Lower lobe of right lung (tissue), 2 donors: ENCODE measurements at regions not wholly inside any gene's neighbourhood (a gene's known extent, or its start where the extent isn't known, plus 50 kb on each side); places are given as distances from the start of the nearest gene placed in this dataset.

ENCODE experiments used
- ATAC-seq, 2 donors: fragments of 200-7000 bp; cut with Tn5 transposase; one replicate each; pipeline ENCODE4 v1.9.1; 2020 to 2022; ENCODE audit warnings: mild to moderate bottlenecking in 2 of 2, moderate library complexity in 2 of 2
- DNase-seq: peaks from one replicate; pipeline ENCODE4 v3.0.0-alpha.2; 2020
- H3K27ac ChIP-seq: fragments of 200-600 bp; one replicate; pipeline ENCODE4 v1.8.0; 2022
- H3K27me3 ChIP-seq: fragments of 200-600 bp; one replicate; pipeline ENCODE4 v1.8.0; 2022; ENCODE audit warnings: low read depth
- H3K36me3 ChIP-seq: fragments of 200-600 bp; one replicate; pipeline ENCODE4 v1.8.0; 2022; ENCODE audit warnings: mild to moderate bottlenecking
- H3K4me1 ChIP-seq: fragments of 200-600 bp; one replicate; pipeline ENCODE4 v1.8.0; 2022
- H3K4me3 ChIP-seq: fragments of 200-600 bp; one replicate; pipeline ENCODE4 v1.8.0; 2022; ENCODE audit warnings: mild to moderate bottlenecking
- H3K9me3 ChIP-seq: fragments of 200-600 bp; one replicate; pipeline ENCODE4 v1.8.0; 2022
- intact Hi-C: fragments of 100-400 bp; cut with DNase I; formaldehyde crosslinking; loops from one replicate; pipeline ENCODE4 v1.11.0; 2022
- TF ChIP-seq, protein P1 (sequence below): fragments of 200-600 bp; IDR thresholded peaks from one replicate; pipeline ENCODE4 v1.8.0; 2022; ENCODE audit warnings: antibody characterized with exemption, mild to moderate bottlenecking
- donor health status: DM: no; HTN: yes; CAD: no; lungs with severe emphysema.

GRCh38 chr7:12120632-12121031, 90.5 kb upstream of the TMEM106B start:
- DNase-seq, result no peak
- TF ChIP-seq, protein P1, sequence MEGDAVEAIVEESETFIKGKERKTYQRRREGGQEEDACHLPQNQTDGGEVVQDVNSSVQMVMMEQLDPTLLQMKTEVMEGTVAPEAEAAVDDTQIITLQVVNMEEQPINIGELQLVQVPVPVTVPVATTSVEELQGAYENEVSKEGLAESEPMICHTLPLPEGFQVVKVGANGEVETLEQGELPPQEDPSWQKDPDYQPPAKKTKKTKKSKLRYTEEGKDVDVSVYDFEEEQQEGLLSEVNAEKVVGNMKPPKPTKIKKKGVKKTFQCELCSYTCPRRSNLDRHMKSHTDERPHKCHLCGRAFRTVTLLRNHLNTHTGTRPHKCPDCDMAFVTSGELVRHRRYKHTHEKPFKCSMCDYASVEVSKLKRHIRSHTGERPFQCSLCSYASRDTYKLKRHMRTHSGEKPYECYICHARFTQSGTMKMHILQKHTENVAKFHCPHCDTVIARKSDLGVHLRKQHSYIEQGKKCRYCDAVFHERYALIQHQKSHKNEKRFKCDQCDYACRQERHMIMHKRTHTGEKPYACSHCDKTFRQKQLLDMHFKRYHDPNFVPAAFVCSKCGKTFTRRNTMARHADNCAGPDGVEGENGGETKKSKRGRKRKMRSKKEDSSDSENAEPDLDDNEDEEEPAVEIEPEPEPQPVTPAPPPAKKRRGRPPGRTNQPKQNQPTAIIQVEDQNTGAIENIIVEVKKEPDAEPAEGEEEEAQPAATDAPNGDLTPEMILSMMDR, result no peak
- Histone ChIP-seq H3K27me3 (no peaks in the 10 kb centered on the region), H3K9me3 (no peaks in the 10 kb centered on the region), H3K27ac (no peak overlapping the region), H3K4me1 (no peaks in the 10 kb centered on the region), H3K4me3 (no peak overlapping the region), H3K36me3 (no peaks in the 10 kb centered on the region)
- intact Hi-C loops, result no loop called here
- no peak for ATAC-seq

DNA sequence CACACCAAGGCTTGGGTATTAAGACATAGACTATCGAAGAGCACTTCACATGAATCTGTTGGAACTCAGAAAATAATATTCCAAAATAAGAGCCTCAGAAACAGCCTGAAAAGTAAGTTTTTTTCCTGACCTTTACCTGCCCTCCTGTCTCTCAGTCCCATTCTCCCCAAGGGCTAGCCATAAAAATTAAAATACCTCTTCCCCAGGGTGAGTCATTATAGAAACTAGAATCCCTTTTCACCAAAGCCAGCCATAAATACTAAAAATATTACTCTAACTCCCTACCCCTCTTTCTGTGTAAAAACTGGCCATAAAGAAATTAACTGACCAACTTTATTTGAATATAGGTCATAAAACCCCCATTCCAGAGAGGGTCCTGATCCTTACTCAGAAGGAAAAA, 87.9 kb upstream of the TMEM106B start:
- Histone ChIP-seq H3K36me3 (no peaks in the 10 kb centered on the region), H3K27me3 (no peaks in the 10 kb centered on the region), H3K4me1 (no peaks in the 10 kb centered on the region), H3K9me3 (no peaks in the 10 kb centered on the region), H3K4me3 (no peak overlapping the region), H3K27ac (no peak overlapping the region)
- TF ChIP-seq, protein P1, result no peak
- no peak for ATAC-seq
- intact Hi-C loops, result no loop called here
- DNase-seq, result no peak

DNA sequence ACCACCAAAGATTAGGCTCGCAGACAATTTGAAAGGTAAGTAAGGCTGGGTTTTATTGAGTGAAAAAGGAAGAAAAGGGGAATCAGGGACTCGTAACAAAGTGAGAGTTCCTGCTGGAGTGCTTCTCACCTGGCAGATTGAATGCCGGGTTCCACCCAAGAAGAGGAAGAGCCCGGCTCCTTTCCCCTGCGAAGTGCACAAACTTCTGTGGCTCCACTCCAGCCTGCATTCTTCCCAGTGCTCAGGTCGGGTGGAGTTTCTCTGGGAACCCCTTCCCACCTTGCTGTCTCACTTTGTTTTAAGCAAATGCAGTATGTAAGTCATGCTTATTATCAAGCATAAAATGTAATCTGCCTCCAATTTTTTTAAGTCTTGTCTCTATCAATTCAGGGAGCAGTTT, 87.1 kb upstream of the TMEM106B start:
- Histone ChIP-seq H3K27ac (no peak overlapping the region), H3K9me3 (no peaks in the 10 kb centered on the region), H3K4me3 (no peak overlapping the region), H3K27me3 (no peaks in the 10 kb centered on the region), H3K4me1 (no peaks in the 10 kb centered on the region), H3K36me3 (no peaks in the 10 kb centered on the region)
- no peak for ATAC-seq
- no peak for DNase-seq
- TF ChIP-seq, protein P1, result no peak
- intact Hi-C loops, result no loop called here

DNA sequence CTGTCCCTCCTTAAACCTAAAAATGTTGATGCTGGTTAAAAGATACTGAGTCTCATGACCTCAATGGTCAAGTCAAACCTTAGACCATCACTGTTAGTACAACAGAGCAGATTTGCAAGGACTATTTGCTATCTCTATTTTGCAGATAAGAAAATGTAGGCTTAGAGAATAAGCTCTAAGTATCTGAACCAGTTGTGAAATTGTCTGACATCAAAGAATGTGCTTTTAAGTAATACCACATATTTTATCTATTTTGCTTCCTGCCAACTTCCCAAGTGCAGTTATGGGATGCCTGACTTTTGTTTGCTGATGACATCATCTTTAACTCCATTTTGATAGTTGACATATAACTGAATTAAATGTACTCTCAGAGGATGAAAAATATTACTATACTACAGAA, 83.6 kb upstream of the TMEM106B start:
- intact Hi-C loops, result no loop called here
- DNase-seq, result no peak

GRCh38 chr7:12130609-12131008, 80.5 kb upstream of the TMEM106B start:
- Histone ChIP-seq H3K9me3 (no peaks in the 10 kb centered on the region), H3K4me1 (no peaks in the 10 kb centered on the region), H3K27ac (no peak overlapping the region), H3K4me3 (no peak overlapping the region), H3K27me3 (no peaks in the 10 kb centered on the region), H3K36me3 (no peaks in the 10 kb centered on the region)
- no peak for ATAC-seq
- TF ChIP-seq, protein P1, result no peak
- DNase-seq, result no peak
- intact Hi-C loops, result no loop called here

More for the DNA sequence above, 83.6 kb upstream of the TMEM106B start:
- Histone ChIP-seq H3K27me3 (no peaks in the 10 kb centered on the region), H3K36me3 (no peaks in the 10 kb centered on the region), H3K4me3 (no peak overlapping the region), H3K27ac (no peak overlapping the region), H3K9me3 (no peaks in the 10 kb centered on the region), H3K4me1 (no peaks in the 10 kb centered on the region)
- TF ChIP-seq, protein P1, result no peak
- no peak for ATAC-seq

- intact Hi-C loops, result no loop called here
- no peaks in the 10 kb centered on the region for H3K27me3 ChIP-seq
- TF ChIP-seq, protein P1, result no peak
Measured at GRCh38 chr7:12131122-12131521, 80.0 kb upstream of the TMEM106B start.

More at GRCh38 chr7:12131122-12131521, 80.0 kb upstream of the TMEM106B start:
- H3K4me1 ChIP-seq, result no peaks in the 10 kb centered on the region
- no peak overlapping the region for H3K27ac ChIP-seq
- no peak overlapping the region for H3K4me3 ChIP-seq
- no peaks in the 10 kb centered on the region for H3K9me3 ChIP-seq
- ATAC-seq, result no peak
- no peak for DNase-seq
- H3K36me3 ChIP-seq, result no peaks in the 10 kb centered on the region
